ENCODE measurements at regions not wholly inside any gene's neighbourhood (a gene's known extent, or its start where the extent isn't known, plus 50 kb on each side); places are given as distances from the start of the nearest gene placed in this dataset.
A peak's percentile ranks its signal among the peaks of the same experiment; 100 is the strongest.

- Mint-ChIP-seq H3K4me3 (no peak overlapping the region), H3K27ac (peak overlapping the region; percentile 53)
- peak; percentile 24 for DNase-seq (ENCODE audit: low spot score)
These were observed 66.3 kb upstream of the CREB1 start for GRCh38 chr2:207463433-207463832.

GRCh38 chr2:207464007-207464406 lies 65.8 kb upstream of the CREB1 start:
- Mint-ChIP-seq H3K4me1 (ENCODE audit: low read depth) (peaks cover 36% of the 10 kb centered on the region), H3K9me3 (no peaks in the 10 kb centered on the region), H3K36me3 (ENCODE audit: low read depth) (no peaks in the 10 kb centered on the region), H3K27me3 (ENCODE audit: low read depth) (no peaks in the 10 kb centered on the region), H3K27ac (no peak overlapping the region), H3K4me3 (no peak overlapping the region)
- no peak for DNase-seq (ENCODE audit: low spot score)

More at GRCh38 chr2:207463433-207463832, 66.3 kb upstream of the CREB1 start:
- Mint-ChIP-seq H3K36me3 (ENCODE audit: low read depth) (no peaks in the 10 kb centered on the region), H3K4me1 (ENCODE audit: low read depth) (peaks cover 36% of the 10 kb centered on the region), H3K27me3 (ENCODE audit: low read depth) (no peaks in the 10 kb centered on the region), H3K9me3 (no peaks in the 10 kb centered on the region)

- Mint-ChIP-seq H3K9me3 (no peaks in the 10 kb centered on the region), H3K27ac (no peak overlapping the region), H3K27me3 (ENCODE audit: low read depth) (no peaks in the 10 kb centered on the region), H3K4me3 (no peak overlapping the region), H3K4me1 (ENCODE audit: low read depth) (peaks cover 29% of the 10 kb centered on the region), H3K36me3 (ENCODE audit: low read depth) (no peaks in the 10 kb centered on the region)
- no peak for DNase-seq (ENCODE audit: low spot score)
These were observed 63.9 kb upstream of the CREB1 start for GRCh38 chr2:207465894-207466293.

- H3K36me3 Mint-ChIP-seq (ENCODE audit: low read depth) = no peaks in the 10 kb centered on the region
- peaks cover 20% of the 10 kb centered on the region for H3K4me1 Mint-ChIP-seq (ENCODE audit: low read depth)
- H3K27ac Mint-ChIP-seq = peak overlapping the region; percentile 64
- H3K9me3 Mint-ChIP-seq = no peaks in the 10 kb centered on the region
- no peak overlapping the region for H3K4me3 Mint-ChIP-seq
- H3K27me3 Mint-ChIP-seq (ENCODE audit: low read depth) = no peaks in the 10 kb centered on the region
- no peak for DNase-seq (ENCODE audit: low spot score)
These were observed 61.9 kb upstream of the CREB1 start for GRCh38 chr2:207467716-207468347.

DNA sequence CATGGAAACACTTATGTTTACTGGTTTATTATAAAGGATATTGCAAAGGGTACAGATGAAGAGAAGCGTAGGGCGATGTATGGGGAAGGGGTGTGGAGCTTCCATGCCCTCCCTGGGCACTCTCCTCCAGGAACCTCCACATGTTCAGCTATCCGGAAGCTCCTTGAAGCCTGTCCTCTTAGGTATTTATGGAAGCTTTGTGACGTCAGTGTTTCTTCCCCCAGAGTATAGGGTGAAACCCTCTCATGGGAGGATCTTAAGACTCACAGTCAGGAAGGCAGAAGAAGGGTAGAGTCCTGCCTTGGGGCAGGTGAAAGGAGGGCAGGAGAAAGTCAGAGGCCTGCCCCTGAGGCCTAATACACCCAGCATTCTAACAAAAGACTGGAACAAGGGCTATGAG lies 61.3 kb upstream of the CREB1 start:
- Mint-ChIP-seq H3K27me3 (ENCODE audit: low read depth) (no peaks in the 10 kb centered on the region), H3K4me3 (no peak overlapping the region), H3K27ac (no peak overlapping the region), H3K36me3 (ENCODE audit: low read depth) (no peaks in the 10 kb centered on the region), H3K9me3 (no peaks in the 10 kb centered on the region), H3K4me1 (ENCODE audit: low read depth) (peaks cover 19% of the 10 kb centered on the region)
- no peak for DNase-seq (ENCODE audit: low spot score)

DNA sequence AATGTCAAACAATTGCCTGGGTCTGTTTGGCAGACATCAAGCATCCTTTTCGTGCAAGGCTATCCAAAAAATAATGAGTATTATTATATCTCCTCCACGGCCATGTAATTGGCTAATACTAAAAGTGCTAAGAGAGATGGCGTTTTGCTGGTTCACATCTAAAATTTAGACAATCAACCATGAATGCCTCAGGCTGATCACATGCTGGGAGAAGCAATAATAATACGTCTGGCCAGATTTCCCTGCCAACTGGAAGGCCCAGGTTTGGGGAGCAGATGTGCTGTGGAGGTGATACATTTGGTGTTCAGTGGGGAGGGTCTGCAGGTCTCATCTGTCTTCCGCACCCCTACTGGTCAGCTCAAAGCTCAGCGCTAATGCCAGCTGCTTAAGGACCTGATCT lies 60.3 kb upstream of the CREB1 start:
- no peak overlapping the region for H3K4me3 Mint-ChIP-seq
- H3K9me3 Mint-ChIP-seq = no peaks in the 10 kb centered on the region
- no peak for DNase-seq (ENCODE audit: low spot score)
- H3K4me1 Mint-ChIP-seq (ENCODE audit: low read depth) = peaks cover 16% of the 10 kb centered on the region
- peak overlapping the region; percentile 64 for H3K27ac Mint-ChIP-seq
- H3K27me3 Mint-ChIP-seq (ENCODE audit: low read depth) = no peaks in the 10 kb centered on the region
- no peaks in the 10 kb centered on the region for H3K36me3 Mint-ChIP-seq (ENCODE audit: low read depth)

DNA sequence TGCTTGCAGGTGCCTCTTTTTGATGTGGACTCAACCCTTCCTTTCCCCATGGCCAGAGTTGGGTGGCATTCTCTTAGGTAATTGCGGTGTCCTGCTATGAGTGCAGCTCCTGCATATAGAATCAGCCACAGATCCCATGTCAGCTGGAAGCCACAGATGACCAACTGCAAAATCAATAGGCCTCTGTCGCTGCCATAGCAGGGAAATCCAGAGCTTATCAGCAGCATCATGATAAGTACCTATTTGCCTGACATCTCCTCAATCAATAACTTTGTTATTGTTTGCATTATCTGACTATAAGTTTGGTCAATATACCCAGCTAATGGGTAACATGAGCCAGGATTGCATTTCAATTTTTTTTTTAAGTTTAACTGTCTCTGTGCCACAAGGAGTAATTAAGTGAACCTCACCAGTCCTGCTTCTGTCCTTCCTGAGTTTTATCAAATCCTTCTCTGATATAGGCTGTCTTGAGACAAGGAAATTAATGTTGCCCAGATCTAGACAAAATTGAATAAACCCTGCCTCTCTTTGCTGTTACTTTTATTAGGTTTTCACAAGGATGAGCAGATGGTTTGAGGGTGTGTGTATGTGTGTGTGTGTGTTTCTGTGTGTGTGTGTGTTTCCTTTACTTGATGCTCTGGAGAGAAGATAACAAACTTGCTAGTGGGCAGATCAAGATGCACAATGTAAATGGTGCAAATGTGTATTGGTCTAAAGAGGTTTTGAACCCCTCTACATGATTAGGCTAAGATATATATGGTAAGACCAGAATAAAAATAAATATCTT lies 59.6 kb upstream of the CREB1 start:
- Mint-ChIP-seq H3K27ac (no peak overlapping the region), H3K36me3 (ENCODE audit: low read depth) (no peaks in the 10 kb centered on the region), H3K27me3 (ENCODE audit: low read depth) (no peaks in the 10 kb centered on the region), H3K4me3 (no peak overlapping the region), H3K9me3 (no peaks in the 10 kb centered on the region), H3K4me1 (ENCODE audit: low read depth) (peaks cover 22% of the 10 kb centered on the region)
- no peak for DNase-seq (ENCODE audit: low spot score)

DNA sequence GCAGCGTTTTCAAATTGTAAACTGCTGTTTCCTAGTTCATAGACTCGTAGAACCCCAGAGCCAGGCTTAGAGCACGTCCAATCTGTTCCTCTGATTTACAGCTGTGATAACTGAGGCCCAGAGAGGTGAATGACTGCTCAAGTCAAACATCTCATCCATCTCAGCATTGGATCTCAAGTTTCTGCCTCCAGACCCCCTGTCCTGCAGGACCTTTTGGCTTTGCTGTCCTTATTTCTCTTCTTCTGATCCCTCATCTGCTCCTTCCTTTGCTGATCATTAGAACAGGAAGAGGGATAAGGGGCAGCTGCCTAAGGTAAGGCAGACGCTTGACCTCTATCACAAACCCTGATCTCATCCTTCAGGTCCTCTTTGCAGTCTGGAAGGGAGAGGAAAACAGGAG lies 58.5 kb upstream of the CREB1 start:
- H3K4me1 Mint-ChIP-seq (ENCODE audit: low read depth) = peaks cover 25% of the 10 kb centered on the region
- no peak overlapping the region for H3K4me3 Mint-ChIP-seq
- H3K27ac Mint-ChIP-seq = no peak overlapping the region
- no peaks in the 10 kb centered on the region for H3K27me3 Mint-ChIP-seq (ENCODE audit: low read depth)
- no peaks in the 10 kb centered on the region for H3K9me3 Mint-ChIP-seq
- no peaks in the 10 kb centered on the region for H3K36me3 Mint-ChIP-seq (ENCODE audit: low read depth)
- no peak for DNase-seq (ENCODE audit: low spot score)

DNA sequence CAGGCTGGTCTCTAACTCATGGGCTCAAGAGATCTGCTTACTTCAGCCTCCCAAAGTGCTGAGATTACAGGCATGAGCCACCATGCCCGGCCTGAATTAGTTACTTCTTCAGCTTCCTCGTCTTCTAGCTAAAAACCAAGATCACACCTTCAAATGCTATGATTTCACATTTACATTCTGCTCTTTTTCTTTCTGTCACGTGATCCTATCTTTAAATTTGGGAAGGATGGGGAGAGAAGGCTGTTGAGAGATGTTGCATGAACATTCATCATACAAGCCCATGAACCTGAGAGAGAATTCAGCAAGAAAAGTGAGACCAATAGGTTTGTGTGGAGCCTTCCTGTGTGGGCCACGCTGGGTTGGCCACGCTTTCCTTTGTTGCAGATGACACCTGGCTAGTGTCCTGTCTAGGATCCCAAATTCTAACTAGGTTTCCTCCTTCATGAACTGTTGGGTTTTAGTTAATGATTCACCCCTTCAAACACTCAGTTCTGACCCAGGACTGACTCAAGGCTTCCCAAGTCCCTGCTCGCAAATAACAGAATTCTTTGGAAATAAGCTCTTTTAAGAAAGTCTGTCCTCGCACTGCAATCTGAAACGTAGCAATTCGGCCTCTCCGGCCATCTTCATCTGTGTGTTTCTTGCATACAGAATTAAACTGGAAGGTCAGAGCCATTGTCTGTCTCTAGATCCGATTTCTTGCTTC lies 57.3 kb upstream of the CREB1 start:
- Mint-ChIP-seq H3K36me3 (ENCODE audit: low read depth) (no peaks in the 10 kb centered on the region), H3K4me3 (no peak overlapping the region), H3K27me3 (ENCODE audit: low read depth) (no peaks in the 10 kb centered on the region), H3K4me1 (ENCODE audit: low read depth) (peaks cover 22% of the 10 kb centered on the region), H3K9me3 (no peaks in the 10 kb centered on the region), H3K27ac (no peak overlapping the region)
- no peak for DNase-seq (ENCODE audit: low spot score)

DNA sequence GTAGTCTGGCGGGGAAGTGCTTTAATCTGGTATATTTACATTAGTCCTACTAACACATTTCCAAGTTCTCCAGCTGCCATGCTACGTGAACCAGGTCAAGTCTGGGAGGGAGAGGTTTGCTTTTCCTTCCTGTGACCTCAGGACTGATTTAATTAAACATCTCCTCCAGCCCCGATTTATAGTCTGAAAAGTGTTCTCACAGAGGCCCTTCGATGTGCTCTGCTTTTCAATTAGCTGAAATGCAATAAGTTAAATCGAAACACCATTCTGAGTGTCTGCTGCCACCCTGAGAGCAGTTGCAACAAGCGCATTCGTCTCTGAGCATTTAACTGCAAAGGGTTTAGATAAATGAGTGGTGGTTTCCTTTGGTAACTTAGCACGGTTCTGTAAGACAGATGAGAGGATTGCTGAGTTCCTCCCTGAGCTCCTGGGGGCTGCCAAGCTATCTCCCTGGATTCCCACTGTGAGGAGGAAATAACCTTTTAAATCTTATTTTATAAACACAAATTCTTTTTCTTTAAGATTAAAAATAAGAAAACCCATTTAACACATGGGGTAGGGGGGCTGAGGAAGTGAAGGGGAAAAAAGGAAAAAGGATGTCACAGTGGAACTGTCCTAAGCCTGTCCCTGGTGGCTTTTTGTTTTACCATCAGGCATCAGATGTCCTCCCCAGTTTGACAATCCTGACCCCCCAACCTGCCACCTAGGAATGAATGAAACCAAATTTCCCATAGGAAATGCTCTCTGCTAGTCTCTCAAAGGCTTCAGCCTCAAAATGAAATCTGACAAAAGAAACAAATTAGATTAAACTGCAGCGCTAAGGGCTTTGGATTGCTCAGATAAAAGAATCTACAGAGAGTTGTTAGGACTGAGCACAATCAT lies 56.5 kb upstream of the CREB1 start:
- Mint-ChIP-seq H3K27ac (no peak overlapping the region), H3K36me3 (ENCODE audit: low read depth) (no peaks in the 10 kb centered on the region)

DNA sequence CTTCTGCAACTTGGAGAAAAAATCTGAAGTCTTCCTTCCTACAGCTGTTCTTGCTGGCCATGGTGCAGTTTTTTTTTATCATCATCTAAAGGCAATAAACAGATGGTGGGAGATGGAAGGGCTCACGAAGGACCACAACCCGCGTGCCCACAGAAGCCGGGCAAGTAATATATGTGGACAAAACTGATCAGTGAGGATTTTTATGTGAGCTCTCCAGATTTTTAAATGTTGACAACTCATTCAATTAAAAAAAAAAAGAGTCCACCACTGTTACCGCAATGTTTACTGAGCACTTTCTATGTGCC lies 55.9 kb upstream of the CREB1 start:
- no peak overlapping the region for H3K4me3 Mint-ChIP-seq
- H3K36me3 Mint-ChIP-seq (ENCODE audit: low read depth) = no peaks in the 10 kb centered on the region
- no peaks in the 10 kb centered on the region for H3K27me3 Mint-ChIP-seq (ENCODE audit: low read depth)
- peaks cover 23% of the 10 kb centered on the region for H3K4me1 Mint-ChIP-seq (ENCODE audit: low read depth)
- no peak for DNase-seq (ENCODE audit: low spot score)
- H3K9me3 Mint-ChIP-seq = no peaks in the 10 kb centered on the region
- no peak overlapping the region for H3K27ac Mint-ChIP-seq

More for the DNA sequence above, 56.5 kb upstream of the CREB1 start:
- Mint-ChIP-seq H3K4me3 (no peak overlapping the region), H3K4me1 (ENCODE audit: low read depth) (peaks cover 18% of the 10 kb centered on the region), H3K9me3 (no peaks in the 10 kb centered on the region), H3K27me3 (ENCODE audit: low read depth) (no peaks in the 10 kb centered on the region)
- DNase-seq (ENCODE audit: low spot score) = peak; percentile 55

DNA sequence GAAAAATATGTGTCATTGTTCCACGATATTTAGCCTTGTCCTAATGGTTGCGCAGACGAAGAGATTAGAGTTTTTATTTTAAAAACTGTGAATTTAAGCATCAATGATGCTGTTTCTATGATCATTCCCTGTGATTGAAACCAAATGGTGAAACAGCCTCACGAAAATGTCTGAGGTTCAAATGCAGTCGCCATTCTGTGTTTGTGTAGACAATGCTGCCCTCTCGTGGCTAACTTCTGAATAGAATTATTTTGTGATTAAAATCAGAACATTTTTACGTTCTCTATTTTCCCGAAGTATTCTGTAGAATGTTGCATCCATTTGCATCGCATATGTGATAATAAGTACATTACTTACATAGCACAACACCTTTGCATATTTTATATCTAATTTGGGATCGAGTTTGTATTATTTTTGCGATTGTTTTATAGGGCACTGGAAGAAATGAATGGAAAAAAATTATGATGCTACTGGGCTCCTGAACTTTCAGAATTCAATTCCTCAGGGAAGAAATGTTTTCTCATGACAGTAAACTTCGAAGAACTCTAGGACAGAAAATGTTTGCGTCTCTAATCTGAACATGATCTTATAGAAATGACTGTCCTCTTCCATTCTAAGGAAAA lies 54.8 kb upstream of the CREB1 start:
- no peaks in the 10 kb centered on the region for H3K36me3 Mint-ChIP-seq (ENCODE audit: low read depth)
- peaks cover 30% of the 10 kb centered on the region for H3K4me1 Mint-ChIP-seq (ENCODE audit: low read depth)
- no peaks in the 10 kb centered on the region for H3K27me3 Mint-ChIP-seq (ENCODE audit: low read depth)
- H3K4me3 Mint-ChIP-seq = no peak overlapping the region
- no peak overlapping the region for H3K27ac Mint-ChIP-seq
- no peaks in the 10 kb centered on the region for H3K9me3 Mint-ChIP-seq
- no peak for DNase-seq (ENCODE audit: low spot score)

DNA sequence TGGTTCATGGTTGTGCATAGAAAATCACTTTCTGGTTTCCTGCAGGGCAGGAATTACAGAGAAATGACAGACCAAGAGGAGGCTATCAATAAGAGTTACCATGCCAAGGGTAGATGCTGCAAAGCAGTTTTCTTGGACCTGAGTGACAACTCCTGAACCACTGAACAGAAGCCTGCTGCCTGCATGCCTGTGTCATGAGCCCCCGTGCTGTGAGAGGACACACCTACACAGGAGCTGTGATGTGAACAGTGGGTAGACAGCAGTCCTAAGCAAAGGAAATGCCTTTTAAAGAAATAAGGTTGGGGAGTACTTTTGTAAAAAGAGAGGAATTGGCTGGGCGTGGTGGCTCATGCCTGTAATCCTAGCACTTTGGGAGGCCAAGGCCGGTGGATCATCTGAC lies 54.2 kb upstream of the CREB1 start:
- H3K9me3 Mint-ChIP-seq = no peaks in the 10 kb centered on the region
- H3K27me3 Mint-ChIP-seq (ENCODE audit: low read depth) = no peaks in the 10 kb centered on the region
- H3K4me3 Mint-ChIP-seq = no peak overlapping the region
- no peak overlapping the region for H3K27ac Mint-ChIP-seq
- no peaks in the 10 kb centered on the region for H3K36me3 Mint-ChIP-seq (ENCODE audit: low read depth)
- DNase-seq (ENCODE audit: low spot score) = no peak
- H3K4me1 Mint-ChIP-seq (ENCODE audit: low read depth) = peaks cover 30% of the 10 kb centered on the region

Data from T-helper 2 cell treated with Interferon-gamma antibody and Interleukin-4, amounts not matched to agents 5 μg/mL and 100 μg/mL, for 36 hours (primary cell).